ENCODE measurements at regions not wholly inside any gene's neighbourhood (a gene's known extent, or its start where the extent isn't known, plus 50 kb on each side); places are given as distances from the start of the nearest gene placed in this dataset.

- ATAC-seq, result no peak
- TF ChIP-seq TOX (CRISPR knock-in tag; IDR thresholded peaks at IDR 0.05; ENCODE audit: borderline replicate concordance) (no peak), BACH2 (CRISPR knock-in tag; IDR thresholded peaks at IDR 0.05; ENCODE audit: borderline replicate concordance) (no peak), TCF4 (CRISPR knock-in tag; IDR thresholded peaks at IDR 0.05; ENCODE audit: borderline replicate concordance) (no peak), OSR1 (CRISPR knock-in tag; IDR thresholded peaks at IDR 0.05) (no peak), CSDC2 (CRISPR knock-in tag; IDR thresholded peaks at IDR 0.05) (no peak)
These were observed 606.8 kb downstream of the EPHA3 start for GRCh38 chr3:89714237-89714636.

DNA sequence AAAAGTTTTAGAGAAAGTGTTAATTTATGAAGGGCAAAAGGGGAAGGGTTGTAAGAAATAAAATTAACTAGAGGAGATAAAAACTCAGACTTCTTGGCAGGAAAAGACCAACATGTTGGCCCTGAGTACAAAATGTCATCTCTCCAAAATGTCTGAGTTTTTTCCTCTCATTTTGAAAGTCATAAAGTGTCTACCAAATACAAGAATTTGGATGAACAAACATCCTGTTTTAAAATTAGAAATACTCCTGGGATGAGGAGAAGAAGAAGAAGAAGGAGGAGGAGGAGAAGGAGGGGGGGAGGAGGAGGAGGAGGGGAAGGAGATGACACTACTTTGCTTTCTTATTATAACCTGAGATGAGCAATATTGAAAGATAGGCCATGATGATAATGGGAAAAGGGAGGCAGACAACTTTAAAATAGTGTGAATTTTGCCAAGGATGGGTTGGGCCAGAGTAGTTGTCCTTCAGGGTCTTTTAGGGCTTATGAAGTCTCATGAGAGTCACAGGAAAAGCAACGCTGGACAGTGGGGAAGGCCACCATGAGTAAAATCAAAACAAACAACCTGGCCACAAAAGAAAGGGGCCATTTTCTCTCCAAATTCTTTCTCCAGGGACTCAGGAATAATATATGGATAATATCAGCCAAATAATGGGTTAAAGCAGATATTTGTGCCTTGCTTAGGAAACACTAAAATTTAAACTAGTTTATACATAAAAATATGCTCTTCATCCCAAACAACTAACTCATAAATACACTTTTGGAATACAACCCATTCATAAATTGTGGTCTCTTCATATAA is 632.9 kb downstream of the EPHA3 start:
- TF ChIP-seq ZFP3 (CRISPR knock-in tag; IDR thresholded peaks at IDR 0.05) (no peak), ZFP30 (CRISPR knock-in tag; IDR thresholded peaks at IDR 0.05) (no peak), CSDC2 (CRISPR knock-in tag; IDR thresholded peaks at IDR 0.05) (no peak), RARB (CRISPR knock-in tag; IDR thresholded peaks at IDR 0.05) (no peak), ZNF8 (CRISPR knock-in tag; IDR thresholded peaks at IDR 0.05) (no peak), ZNF565 (CRISPR knock-in tag; conservative IDR thresholded peaks at IDR 0.05; ENCODE audit: low read depth) (no peak), SNAI2 (CRISPR knock-in tag; IDR thresholded peaks at IDR 0.05) (no peak), ZC3H10 (CRISPR knock-in tag; IDR thresholded peaks at IDR 0.05) (no peak), OSR1 (CRISPR knock-in tag; IDR thresholded peaks at IDR 0.05) (no peak), PPARA (CRISPR knock-in tag; IDR thresholded peaks at IDR 0.05; ENCODE audit: borderline replicate concordance) (no peak), GLIS3 (CRISPR knock-in tag; IDR thresholded peaks at IDR 0.05) (no peak), TOX (CRISPR knock-in tag; IDR thresholded peaks at IDR 0.05; ENCODE audit: borderline replicate concordance) (no peak)
- TF ChIP-seq, protein P1, sequence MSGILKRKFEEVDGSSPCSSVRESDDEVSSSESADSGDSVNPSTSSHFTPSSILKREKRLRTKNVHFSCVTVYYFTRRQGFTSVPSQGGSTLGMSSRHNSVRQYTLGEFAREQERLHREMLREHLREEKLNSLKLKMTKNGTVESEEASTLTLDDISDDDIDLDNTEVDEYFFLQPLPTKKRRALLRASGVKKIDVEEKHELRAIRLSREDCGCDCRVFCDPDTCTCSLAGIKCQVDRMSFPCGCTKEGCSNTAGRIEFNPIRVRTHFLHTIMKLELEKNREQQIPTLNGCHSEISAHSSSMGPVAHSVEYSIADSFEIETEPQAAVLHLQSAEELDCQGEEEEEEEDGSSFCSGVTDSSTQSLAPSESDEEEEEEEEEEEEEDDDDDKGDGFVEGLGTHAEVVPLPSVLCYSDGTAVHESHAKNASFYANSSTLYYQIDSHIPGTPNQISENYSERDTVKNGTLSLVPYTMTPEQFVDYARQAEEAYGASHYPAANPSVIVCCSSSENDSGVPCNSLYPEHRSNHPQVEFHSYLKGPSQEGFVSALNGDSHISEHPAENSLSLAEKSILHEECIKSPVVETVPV (CRISPR knock-in tag; IDR thresholded peaks at IDR 0.05), result no peak
- TF ChIP-seq, protein P2, sequence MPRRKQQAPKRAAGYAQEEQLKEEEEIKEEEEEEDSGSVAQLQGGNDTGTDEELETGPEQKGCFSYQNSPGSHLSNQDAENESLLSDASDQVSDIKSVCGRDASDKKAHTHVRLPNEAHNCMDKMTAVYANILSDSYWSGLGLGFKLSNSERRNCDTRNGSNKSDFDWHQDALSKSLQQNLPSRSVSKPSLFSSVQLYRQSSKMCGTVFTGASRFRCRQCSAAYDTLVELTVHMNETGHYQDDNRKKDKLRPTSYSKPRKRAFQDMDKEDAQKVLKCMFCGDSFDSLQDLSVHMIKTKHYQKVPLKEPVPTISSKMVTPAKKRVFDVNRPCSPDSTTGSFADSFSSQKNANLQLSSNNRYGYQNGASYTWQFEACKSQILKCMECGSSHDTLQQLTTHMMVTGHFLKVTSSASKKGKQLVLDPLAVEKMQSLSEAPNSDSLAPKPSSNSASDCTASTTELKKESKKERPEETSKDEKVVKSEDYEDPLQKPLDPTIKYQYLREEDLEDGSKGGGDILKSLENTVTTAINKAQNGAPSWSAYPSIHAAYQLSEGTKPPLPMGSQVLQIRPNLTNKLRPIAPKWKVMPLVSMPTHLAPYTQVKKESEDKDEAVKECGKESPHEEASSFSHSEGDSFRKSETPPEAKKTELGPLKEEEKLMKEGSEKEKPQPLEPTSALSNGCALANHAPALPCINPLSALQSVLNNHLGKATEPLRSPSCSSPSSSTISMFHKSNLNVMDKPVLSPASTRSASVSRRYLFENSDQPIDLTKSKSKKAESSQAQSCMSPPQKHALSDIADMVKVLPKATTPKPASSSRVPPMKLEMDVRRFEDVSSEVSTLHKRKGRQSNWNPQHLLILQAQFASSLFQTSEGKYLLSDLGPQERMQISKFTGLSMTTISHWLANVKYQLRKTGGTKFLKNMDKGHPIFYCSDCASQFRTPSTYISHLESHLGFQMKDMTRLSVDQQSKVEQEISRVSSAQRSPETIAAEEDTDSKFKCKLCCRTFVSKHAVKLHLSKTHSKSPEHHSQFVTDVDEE (CRISPR knock-in tag; IDR thresholded peaks at IDR 0.05), result no peak
- TF ChIP-seq, protein P3, sequence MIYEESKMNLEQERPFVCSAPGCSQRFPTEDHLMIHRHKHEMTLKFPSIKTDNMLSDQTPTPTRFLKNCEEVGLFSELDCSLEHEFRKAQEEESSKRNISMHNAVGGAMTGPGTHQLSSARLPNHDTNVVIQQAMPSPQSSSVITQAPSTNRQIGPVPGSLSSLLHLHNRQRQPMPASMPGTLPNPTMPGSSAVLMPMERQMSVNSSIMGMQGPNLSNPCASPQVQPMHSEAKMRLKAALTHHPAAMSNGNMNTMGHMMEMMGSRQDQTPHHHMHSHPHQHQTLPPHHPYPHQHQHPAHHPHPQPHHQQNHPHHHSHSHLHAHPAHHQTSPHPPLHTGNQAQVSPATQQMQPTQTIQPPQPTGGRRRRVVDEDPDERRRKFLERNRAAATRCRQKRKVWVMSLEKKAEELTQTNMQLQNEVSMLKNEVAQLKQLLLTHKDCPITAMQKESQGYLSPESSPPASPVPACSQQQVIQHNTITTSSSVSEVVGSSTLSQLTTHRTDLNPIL (CRISPR knock-in tag; IDR thresholded peaks at IDR 0.05; ENCODE audit: low read depth), result no peak
- TF ChIP-seq, protein P4, sequence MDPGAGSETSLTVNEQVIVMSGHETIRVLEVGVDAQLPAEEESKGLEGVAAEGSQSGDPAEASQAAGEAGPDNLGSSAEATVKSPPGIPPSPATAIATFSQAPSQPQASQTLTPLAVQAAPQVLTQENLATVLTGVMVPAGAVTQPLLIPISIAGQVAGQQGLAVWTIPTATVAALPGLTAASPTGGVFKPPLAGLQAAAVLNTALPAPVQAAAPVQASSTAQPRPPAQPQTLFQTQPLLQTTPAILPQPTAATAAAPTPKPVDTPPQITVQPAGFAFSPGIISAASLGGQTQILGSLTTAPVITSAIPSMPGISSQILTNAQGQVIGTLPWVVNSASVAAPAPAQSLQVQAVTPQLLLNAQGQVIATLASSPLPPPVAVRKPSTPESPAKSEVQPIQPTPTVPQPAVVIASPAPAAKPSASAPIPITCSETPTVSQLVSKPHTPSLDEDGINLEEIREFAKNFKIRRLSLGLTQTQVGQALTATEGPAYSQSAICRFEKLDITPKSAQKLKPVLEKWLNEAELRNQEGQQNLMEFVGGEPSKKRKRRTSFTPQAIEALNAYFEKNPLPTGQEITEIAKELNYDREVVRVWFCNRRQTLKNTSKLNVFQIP (CRISPR knock-in tag; IDR thresholded peaks at IDR 0.05; ENCODE audit: borderline replicate concordance, low read depth), result no peak
- TF ChIP-seq, protein P5, sequence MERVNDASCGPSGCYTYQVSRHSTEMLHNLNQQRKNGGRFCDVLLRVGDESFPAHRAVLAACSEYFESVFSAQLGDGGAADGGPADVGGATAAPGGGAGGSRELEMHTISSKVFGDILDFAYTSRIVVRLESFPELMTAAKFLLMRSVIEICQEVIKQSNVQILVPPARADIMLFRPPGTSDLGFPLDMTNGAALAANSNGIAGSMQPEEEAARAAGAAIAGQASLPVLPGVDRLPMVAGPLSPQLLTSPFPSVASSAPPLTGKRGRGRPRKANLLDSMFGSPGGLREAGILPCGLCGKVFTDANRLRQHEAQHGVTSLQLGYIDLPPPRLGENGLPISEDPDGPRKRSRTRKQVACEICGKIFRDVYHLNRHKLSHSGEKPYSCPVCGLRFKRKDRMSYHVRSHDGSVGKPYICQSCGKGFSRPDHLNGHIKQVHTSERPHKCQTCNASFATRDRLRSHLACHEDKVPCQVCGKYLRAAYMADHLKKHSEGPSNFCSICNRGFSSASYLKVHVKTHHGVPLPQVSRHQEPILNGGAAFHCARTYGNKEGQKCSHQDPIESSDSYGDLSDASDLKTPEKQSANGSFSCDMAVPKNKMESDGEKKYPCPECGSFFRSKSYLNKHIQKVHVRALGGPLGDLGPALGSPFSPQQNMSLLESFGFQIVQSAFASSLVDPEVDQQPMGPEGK (CRISPR knock-in tag; IDR thresholded peaks at IDR 0.05; ENCODE audit: borderline replicate concordance), result no peak
- ATAC-seq, result no peak

GRCh38 chr3:89740881-89741177 is 633.4 kb downstream of the EPHA3 start:
- ATAC-seq, result no peak
- no peak for TF ChIP-seq ESRRG (CRISPR knock-in tag; IDR thresholded peaks at IDR 0.05)
- no peak for TF ChIP-seq ZNF70 (CRISPR knock-in tag; IDR thresholded peaks at IDR 0.05)
- TF ChIP-seq, protein P2 (CRISPR knock-in tag; IDR thresholded peaks at IDR 0.05), result no peak
- TF ChIP-seq BACH2 (CRISPR knock-in tag; IDR thresholded peaks at IDR 0.05; ENCODE audit: borderline replicate concordance), result no peak
- no peak for TF ChIP-seq ZFP30 (CRISPR knock-in tag; IDR thresholded peaks at IDR 0.05)
- TF ChIP-seq, protein P4 (CRISPR knock-in tag; IDR thresholded peaks at IDR 0.05; ENCODE audit: borderline replicate concordance, low read depth), result no peak
- TF ChIP-seq, protein P3 (CRISPR knock-in tag; IDR thresholded peaks at IDR 0.05; ENCODE audit: low read depth), result no peak
- no peak for TF ChIP-seq ZC3H10 (CRISPR knock-in tag; IDR thresholded peaks at IDR 0.05)
- TF ChIP-seq GLIS3 (CRISPR knock-in tag; IDR thresholded peaks at IDR 0.05), result no peak
- no peak for TF ChIP-seq ZNF565 (CRISPR knock-in tag; conservative IDR thresholded peaks at IDR 0.05; ENCODE audit: low read depth)
- no peak for TF ChIP-seq OSR1 (CRISPR knock-in tag; IDR thresholded peaks at IDR 0.05)

Data from SK-N-SH treated with all-trans-retinoic acid at 6 μM for 48 hours (cell line).